ENCODE measurements at regions not wholly inside any gene's neighbourhood (a gene's known extent, or its start where the extent isn't known, plus 50 kb on each side); places are given as distances from the start of the nearest gene placed in this dataset.
"Not testable (repeated sequence)": the region's sequence is repeated elsewhere in the genome, so short reads cannot be mapped to it uniquely, and the experiment has no call there.

DNA sequence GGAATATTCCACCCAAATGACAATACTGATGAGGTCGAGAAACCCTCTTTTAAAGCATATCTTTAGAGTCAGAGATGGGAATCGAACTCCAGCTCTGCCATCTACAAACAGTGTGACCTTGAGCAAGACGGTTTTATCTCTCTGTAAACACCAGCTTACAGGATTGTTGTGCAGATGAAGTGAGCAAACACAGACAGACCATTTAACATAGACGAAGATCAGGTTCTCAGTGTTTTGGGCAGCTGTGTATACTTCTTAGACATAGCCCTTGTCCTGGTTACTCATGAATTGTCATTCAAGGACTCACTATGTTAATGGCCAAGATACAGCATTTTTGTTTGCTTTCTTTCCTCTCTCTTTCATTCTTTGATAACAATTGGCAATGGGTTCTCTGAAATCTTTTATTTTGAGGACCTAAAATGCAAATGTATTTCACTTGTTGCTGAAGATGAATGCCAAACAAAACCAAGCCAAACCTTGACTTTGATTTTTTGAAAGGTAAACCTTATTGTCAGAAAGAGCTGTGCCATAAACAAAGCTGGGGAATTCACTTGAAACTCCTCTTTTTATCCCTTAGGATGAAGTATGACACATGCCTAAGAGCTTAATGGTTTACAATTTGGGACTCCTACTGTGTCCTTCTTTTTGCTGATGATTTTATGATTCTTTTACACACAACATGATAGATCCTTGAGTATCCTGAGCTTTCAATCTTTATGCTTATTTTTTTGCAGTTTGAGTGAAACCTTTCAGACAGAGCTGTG lies 250.0 kb upstream of the PDZRN3 start:
- DNase-seq (ENCODE audit: low read depth, low spot score), result no peak

DNA sequence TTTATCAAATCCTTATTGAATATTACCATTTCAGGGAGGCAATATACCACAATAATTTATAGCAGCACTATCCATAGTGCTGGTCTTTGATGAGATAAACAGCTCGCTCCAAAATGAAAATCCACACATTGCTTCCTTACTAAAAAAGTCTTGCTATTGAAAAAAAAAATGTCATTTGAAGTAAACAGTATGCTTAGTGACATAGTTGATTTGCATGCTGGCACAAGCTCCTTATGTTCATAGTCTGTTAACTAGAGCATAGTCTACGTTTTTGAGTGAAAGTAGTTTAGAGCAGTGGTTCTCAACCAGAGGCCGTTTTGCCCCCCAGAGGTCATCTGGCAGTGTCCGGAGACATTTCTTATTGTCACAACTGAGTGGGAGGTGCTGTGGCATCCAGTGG lies 249.4 kb upstream of the PDZRN3 start:
- DNase-seq (ENCODE audit: low read depth, low spot score), result no peak

DNA sequence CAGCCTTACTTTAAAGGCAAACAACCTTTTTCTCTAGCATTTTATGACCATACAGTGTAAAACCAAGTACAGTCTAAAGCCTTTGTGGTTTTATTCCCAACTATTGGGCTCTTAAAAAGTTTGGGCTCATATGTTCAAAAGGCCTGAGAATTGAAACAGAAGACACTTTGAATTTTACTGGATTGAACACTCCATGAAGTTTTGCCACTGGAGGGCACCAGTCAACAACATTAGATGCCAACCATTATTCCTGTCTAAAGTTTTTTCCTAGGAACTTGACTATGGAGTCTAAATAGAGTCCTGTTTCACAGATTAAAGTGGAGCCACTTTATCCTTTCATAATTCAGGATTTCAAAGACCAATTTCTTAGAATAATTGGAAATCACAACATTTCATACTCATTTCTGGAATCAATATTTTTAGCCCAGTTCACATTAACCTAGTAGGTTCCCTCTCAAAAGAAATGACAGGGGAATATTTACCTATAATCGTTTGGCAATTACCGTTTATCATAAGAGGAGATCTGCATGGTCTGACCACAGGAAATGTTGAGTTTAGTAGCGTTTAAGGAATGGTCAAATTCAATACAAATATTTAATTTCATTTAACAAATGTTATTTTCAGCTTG lies 244.1 kb upstream of the PDZRN3 start:
- no peak for DNase-seq (ENCODE audit: low read depth, low spot score)

DNA sequence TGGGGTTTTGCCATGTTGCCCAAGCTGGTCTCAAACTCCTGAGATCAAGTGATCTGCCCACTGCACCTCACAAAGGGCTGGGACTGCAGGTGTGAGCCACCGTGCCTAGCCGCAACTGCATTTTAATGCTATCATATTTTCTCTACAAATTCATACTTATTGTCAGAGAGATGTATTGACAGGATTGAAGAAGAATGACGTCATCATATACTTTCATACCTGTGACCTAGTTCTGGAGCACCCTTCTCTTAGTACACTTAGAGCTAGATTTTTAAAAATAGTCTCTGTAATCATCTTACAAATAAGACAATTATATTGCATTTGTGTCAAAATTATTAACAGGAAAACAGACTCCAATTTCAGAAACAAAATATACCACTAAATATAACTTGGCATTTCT lies 242.8 kb upstream of the PDZRN3 start:
- no peak for DNase-seq (ENCODE audit: low read depth, low spot score)

DNA sequence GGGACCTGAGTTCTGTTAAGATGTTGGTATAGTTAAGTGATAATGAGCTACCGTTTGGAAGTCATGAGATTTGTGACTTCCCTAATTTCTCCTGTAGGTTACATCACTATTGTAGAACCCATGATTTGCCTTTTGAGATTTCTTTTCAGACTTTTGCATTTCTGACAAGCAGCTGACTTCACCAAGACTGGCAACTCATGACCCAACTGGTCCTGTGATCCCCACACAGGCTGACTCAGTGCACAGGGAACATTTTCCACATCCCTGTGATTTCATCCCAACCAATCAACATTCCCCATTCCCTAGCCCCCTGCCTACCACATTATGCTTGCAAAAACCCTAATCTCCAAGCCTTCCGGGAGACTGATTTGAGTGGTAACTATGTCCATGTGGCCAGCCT lies 242.1 kb upstream of the PDZRN3 start:
- no peak for DNase-seq (ENCODE audit: low read depth, low spot score)

DNA sequence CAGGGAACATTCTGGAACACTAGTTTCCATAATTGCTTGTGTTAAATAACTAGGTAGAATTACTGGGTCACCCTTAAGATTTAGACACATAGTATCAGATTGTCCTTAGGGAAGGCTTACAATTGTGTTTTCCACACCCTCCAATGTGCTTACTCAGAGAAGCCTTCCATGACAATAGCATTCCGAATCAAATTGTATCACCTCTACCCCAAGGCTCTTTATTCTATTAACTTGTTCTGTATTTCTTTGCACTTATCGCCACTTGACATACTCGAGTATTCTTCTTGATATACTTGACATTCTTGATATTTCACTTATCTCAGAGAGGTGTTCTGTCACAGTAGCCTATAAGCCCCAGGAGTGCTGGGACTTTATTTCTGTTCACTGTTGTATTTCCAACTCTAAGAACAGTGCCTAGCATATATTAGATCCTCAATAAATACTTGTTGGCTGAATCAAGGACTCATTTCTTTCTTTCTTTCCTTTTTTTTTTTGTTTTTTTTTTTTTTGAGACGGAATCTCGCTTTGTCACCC lies 238.9 kb upstream of the PDZRN3 start:
- DNase-seq (ENCODE audit: low read depth, low spot score), result no peak

DNA sequence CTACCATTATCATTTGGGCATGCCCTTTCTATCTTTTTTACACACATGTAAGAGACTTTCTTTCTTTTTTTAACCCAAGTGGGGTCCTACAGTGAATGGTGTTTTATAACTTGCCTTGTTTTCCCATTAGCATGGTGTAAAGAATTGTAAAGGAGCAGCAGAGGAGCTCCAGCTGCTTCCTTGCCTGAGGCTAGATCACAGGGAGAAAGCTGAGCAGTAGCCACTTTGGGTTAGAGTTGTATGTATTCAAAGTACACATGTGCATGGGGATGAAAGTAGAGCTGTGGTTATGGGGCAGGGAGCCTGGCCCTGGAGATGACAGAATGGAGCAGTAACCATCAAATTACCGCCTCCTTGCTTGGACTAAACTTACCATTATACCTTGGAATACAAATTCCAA lies 231.1 kb upstream of the PDZRN3 start:
- DNase-seq (ENCODE audit: low read depth, low spot score), result peak; percentile 60

DNA sequence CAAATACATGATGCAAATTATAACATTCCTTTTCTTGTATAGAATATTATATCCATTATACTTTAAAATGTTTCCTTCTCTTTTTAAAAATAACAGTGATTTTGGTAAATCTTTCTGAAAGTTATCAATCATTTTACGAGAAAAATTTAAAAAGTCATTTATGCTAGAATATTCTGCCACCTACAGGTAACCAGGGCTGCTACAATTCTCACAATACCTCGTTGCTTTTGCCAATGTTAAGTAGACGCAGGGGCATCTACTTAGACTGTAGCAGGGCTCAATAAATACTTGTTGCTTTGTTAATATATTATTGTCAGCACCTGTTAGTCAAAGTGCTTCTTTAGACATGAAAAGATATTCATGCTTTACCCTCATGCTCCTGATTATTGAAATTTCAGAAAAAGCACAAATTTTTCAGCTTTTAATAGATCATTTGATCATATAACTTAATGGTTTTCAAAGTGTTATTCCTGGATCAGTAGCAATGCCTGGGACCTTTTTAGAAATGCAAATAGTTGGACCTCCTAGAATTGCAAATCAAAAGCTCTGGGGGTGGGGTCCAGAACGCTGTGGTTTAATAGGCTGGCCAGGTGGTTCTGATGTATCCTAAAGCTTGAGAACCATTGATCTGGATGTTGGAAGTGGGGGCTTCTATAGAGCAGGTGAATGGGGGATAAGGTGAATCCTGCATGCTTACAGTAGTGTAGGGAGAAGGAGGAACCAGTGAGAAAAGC lies 223.6 kb upstream of the PDZRN3 start:
- DNase-seq (ENCODE audit: low read depth, low spot score), result no peak

DNA sequence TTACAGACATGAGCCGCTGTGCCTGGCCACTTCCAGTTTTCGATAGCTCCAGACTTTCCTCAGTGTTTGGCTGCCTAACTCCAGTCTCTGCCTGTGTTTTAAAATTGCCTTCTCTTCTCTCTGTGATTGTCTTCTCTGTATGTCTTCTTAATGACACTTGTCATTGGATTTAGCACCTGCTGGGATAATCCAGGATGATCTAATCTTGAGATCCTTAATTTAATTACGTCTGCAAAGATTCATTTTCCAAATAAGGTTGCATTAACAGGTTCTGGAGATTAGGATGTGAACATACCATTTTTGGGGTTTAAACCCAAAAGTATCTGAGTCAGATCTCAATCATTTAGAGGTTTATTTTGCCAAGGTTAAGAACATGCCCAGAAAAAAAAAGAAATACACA lies 222.2 kb upstream of the PDZRN3 start:
- DNase-seq (ENCODE audit: low read depth, low spot score), result no peak

DNA sequence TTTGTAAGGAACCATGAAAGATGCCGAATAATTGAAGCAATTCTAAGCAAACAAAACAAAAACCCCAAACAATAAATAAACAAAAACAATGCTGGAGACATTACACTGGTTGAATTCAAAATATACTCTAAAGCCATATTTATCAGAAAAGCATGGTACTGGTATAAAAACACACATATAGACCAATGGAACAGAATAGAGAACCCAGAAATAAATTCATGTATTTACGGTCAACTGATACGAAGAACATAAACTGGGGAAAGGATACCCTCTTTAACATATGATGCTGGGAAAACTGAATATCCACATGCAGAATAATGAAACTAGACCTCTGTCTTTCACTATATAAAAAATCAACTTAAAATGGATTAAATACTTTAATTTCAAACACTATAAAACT lies 214.3 kb upstream of the PDZRN3 start:
- no peak for DNase-seq (ENCODE audit: low read depth, low spot score)

DNA sequence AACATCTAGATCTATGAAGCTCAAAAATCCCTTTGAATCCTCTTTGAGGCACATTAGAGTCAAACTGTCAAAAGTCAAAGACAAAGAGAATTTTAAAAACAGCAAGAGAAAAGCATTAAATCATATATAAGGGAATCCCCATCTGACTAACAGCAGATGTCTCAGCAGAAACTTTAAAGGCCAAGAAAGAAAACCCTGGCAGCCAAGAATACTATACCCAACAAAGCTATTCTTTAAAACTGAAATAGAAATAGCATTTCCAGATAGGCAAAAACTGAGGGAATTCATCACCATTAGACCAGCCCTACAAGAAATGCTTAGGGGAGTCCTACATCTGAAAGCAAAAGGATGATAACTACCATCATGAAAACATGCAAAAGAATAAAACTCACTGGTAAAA lies 211.2 kb upstream of the PDZRN3 start:
- no peak for DNase-seq (ENCODE audit: low read depth, low spot score)

DNA sequence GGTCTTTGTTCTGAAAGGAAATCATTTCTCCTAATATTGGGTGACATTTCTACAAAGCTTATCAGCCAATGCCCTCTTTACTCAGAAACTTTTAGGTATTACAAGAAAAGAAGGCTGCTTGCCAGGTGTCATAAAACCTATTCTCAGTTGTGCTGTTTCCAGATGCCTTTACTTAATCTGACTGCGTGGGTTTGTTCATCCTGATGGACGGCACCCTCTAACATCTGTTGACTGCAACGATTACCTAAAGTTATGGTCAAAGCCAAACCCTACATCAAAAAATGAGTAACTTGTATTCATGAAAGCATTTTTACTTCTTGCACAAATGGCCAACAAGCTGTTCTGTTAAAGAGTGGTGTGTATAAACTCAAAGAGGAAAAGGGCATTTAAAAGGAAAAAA lies 207.7 kb upstream of the PDZRN3 start:
- no peak for DNase-seq (ENCODE audit: low read depth, low spot score)

DNA sequence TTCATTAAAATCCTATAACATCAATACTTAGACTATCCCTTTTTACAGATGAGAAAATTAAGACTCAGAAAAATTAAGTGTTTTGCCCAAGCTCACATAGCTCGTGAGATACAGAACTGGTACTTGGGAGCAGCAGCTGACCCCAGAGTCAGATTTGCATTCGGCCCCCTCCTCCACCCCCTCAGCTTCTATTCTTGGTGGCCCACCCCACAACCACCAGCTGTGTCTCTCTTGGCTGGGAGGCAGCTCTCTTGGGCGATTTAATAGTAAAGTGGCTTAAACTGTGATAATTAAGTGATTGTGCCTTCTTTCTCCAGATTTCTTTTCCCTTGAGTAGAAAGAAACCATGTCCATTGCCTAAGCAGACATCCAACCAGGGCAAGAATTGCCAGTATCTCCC lies 203.6 kb upstream of the PDZRN3 start:
- no peak for DNase-seq (ENCODE audit: low read depth, low spot score)

DNA sequence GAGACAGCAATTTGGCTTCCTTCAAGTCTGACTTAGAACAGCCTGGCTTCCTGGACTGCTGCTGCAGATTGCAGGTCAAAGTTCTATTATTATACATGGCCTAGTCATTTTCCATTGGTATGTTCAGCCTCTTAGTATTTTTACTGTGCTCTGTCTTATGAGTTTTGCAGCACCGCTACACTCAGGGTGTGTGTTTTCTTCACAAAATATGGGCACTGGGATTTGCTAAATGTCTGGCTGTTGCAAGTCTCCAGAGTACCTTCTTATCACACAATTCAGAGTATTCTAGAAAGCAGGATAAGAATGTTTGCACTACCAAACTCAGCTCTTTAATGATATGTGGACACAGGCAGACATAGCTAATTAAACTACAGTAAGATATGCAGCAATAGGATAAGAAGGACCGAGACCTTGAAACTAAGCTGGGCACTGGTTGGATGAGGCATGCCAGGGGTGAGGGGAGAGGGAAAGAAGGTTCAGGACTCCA lies 203.0 kb upstream of the PDZRN3 start:
- DNase-seq (ENCODE audit: low read depth, low spot score), result no peak

DNA sequence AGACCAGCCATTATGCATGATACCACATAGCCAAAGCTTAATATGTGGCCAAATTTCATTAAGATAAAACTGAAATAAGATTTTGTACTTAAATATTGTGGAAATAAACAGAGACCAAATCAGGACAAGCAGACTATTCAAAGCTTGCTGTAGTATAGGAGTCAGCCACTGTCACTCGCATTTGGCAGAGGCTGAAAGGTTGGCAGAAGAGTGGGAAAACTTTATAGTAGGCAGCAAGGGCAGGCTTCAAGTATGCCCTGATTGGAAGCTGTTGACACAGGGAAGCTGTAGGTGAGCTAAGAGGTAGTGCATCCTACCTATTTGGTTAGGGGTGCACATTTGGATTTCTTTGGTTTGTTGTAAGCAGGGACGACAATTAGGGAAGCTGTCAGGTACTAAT lies 202.5 kb upstream of the PDZRN3 start:
- DNase-seq (ENCODE audit: low read depth, low spot score), result no peak

DNA sequence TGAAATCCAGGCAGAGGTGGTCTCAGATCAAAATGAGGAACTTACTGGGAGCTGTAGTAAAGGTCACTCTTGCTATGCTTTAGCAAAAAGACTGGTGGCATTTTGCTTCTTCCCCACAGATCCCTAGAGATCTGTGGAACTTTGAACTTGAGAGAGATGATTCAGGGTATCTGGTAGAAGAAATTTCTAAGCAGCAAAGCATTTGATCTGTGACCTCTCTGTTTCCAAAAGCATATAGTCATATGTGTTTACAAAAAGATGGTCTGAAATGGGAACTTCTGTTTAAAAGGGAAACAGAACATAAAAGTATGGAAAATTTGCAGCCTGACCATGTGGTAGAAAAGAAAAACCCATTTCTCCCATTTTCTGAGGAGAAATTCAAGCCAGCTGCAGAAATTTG lies 196.2 kb upstream of the PDZRN3 start:
- DNase-seq (ENCODE audit: low read depth, low spot score), result not testable (repeated sequence)

DNA sequence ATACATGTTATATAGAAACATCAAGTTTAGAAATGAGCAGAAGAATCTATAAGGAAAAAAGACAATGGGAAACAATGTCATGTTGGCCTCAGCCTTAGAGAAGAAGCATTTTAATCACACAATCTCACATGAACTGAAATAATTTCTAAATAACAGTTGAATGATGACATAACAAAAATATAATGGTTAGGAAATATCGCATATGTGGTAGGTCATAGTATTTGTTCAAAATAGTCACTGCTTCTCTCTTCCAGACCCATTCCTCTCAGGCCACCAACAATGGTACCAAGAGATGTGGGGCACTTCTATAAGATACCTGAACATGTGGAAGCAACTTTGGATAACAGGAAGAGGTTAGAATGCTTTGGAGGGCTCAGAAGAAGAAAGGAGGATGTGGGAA lies 195.7 kb upstream of the PDZRN3 start:
- no peak for DNase-seq (ENCODE audit: low read depth, low spot score)

DNA sequence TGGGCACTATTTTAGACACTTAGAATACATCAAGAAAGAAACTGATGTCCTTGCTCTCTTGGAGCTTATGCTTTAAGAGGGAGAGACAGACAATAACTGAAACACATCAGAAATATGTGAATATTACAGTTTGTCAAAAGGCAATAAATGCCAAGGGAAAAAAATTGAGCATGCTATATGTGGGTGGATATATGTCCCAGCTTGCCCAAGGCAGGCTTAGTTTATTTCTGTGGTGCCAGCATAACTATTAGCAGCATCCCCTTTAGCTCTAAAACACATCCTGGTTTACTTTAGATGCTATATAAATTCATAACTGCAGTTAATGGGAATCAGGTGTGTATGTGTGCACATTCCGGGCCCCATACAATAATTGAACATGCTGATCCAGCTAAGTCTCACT lies 191.2 kb upstream of the PDZRN3 start:
- DNase-seq (ENCODE audit: low read depth, low spot score), result no peak

DNA sequence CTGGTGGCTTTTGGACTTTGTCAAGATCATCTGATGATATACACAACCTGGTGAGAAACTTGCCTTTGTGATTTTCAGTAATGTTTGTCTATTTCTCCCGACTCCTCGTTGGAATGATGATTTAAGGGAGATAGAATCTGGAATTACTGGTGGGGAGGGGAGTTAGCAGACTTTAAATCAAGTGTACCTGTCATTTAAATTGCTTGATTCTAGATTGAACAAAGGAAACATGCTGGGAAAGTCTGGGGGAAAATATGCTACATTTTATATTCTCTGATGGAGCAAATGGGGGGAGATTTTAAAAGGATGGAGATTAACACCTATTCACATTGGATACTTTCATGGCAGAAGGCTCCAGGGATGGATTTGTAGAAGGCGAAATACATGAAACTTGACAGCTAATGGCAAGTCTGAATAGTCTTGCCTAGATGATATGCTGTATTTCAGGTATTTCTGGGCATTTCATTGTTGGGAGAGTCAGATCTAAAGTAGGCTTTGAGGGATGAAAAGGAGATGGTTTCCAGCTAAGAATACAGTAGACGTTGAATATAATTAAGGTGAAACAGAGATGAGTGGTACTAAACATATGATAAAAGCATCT lies 189.1 kb upstream of the PDZRN3 start:
- no peak for DNase-seq (ENCODE audit: low read depth, low spot score)

DNA sequence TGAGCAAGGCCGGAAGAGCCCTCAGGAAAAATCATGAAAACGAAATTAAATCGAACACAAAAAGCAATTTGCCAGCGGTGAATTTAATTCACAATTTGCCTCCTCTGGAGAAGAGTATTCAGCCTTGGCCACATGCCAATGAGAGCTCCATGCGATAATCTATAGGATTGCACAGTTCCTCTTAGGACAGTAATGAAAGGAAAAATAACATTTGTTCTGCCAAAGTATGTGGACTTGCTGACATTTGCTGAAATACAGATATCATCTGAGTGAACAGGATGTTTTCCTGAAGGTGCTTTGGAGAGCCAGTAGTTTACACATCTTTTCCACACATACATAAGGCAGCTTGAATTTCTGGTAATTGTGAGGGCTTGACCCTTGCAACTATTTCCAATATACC lies 188.6 kb upstream of the PDZRN3 start:
- DNase-seq (ENCODE audit: low read depth, low spot score), result no peak

DNA sequence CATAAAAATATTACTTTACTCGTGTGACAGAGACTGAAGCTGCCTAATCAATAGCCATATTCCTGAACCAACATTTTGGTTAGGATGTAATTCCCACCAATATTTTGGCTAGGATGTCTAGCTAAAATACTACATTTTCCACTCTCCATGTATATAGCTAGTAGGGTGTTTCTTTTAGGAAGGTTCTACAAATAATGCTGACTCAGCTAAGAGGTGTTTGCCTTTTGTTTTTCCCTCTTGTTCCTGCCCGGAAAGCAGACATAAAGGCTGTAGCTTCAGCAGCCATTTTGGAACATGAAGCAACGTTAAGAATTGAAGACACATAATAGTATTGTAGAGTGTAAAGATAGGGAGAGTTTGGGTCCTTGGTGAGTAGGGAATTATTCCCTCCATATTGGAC lies 187.3 kb upstream of the PDZRN3 start:
- DNase-seq (ENCODE audit: low read depth, low spot score), result no peak

DNA sequence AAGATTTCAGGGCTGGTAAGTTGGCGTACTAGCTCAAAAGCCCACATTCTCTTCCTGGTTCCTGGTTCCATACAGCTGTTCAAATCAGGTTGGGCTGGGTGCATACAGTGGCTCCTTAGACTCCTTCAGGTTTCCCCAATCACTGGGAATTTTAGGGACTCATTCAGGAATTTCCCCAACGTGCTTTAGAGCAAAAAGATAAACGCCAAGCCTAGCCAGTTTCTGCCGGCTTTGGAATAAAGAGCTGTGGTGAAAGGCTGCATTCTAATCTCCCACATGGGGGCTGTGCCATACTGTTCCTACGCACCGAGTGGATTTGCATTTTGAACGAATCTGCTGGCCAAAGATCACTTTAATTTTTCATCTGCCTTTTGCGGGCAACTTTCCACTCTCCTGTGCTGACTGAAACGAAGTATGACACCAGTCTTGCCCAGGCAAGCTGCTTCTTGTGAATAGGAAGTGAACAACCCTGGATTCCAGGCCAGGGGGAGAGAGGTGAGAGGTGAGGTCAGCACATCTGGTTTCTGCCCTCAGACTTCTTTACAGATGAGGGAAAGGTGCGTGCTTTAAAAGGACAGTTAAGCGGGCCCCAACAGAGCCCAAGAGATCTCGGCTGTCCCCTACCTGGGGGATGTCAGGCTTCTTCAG lies 184.2 kb upstream of the PDZRN3 start:
- DNase-seq (ENCODE audit: low read depth, low spot score), result no peak
